MCF 10A (cell line): ENCODE measurements at regions not wholly inside any gene's neighbourhood (a gene's known extent, or its start where the extent isn't known, plus 50 kb on each side); places are given as distances from the start of the nearest gene placed in this dataset.

Source experiments
- BruUV-seq: library from RNA; stranded (reverse); fragments of 400-500 nt; replicated peaks from 2 replicates; lab custom pipeline; 2021; lab: Mats Ljungman, UMichigan
- CTCF ChIA-PET: fragments of 300-600 bp; sonication (Branson Sonifier 250); formaldehyde crosslinking; extraction: SDS; loops from one replicate; lab custom pipeline; 2021; ENCODE audit warnings: antibody characterized with exemption, inconsistent platforms; lab: Yijun Ruan, JAX
- POLR2A ChIA-PET: fragments of 300-600, 350-650 bp; sonication (Branson Sonifier 250); formaldehyde crosslinking; extraction: SDS; loops from one replicate; lab custom pipeline; 2020; ENCODE audit warnings: antibody characterized with exemption, inconsistent platforms; lab: Yijun Ruan, JAX
- DNase-seq: peaks from one replicate; pipeline ENCODE4 v3.0.0-alpha.2; 2018; ENCODE audit not compliant: unreplicated experiment
- H3K27ac Mint-ChIP-seq: one replicate; pipeline ENCODE4 v1.8.0; 2022; ENCODE audit warnings: mild to moderate bottlenecking, low read depth, mixed read lengths; ENCODE audit not compliant: unreplicated experiment
- H3K27me3 Mint-ChIP-seq: one replicate; pipeline ENCODE4 v1.8.0; 2022; ENCODE audit warnings: mixed read lengths; ENCODE audit not compliant: insufficient read depth, unreplicated experiment
- H3K36me3 Mint-ChIP-seq: one replicate; pipeline ENCODE4 v1.8.0; 2022; ENCODE audit warnings: mild to moderate bottlenecking, moderate library complexity, mixed read lengths; ENCODE audit not compliant: insufficient read depth, unreplicated experiment
- H3K4me1 Mint-ChIP-seq: one replicate; pipeline ENCODE4 v1.8.0; 2022; ENCODE audit warnings: mixed read lengths; ENCODE audit not compliant: insufficient read depth, unreplicated experiment
- H3K4me3 Mint-ChIP-seq: one replicate; pipeline ENCODE4 v1.8.0; 2022; ENCODE audit warnings: mild to moderate bottlenecking, moderate library complexity, mixed read lengths; ENCODE audit not compliant: unreplicated experiment
- H3K9me3 Mint-ChIP-seq: one replicate; pipeline ENCODE4 v1.8.0; 2022; ENCODE audit warnings: mixed read lengths; ENCODE audit not compliant: unreplicated experiment
- CTCF ChIP-seq: fragments of 200-600 bp; IDR thresholded peaks from one replicate; pipeline ENCODE4 v1.8.0; 2022; ENCODE audit warnings: antibody characterized with exemption, mild to moderate bottlenecking; ENCODE audit not compliant: unreplicated experiment
- intact Hi-C: fragments of 100-400 bp; cut with micrococcal nuclease; formaldehyde crosslinking; loops from 2 replicates; pipeline ENCODE4 v1.14.1; 2022

- intact Hi-C loops = no loop called here
- no TSS peak for BruUV-seq
Observed at GRCh38 chr14:99024926-99025325, 247.1 kb downstream of the BCL11B start.

GRCh38 chr14:99025418-99025817 is 246.6 kb downstream of the BCL11B start:
- no peak for TF ChIP-seq CTCF
- no peak overlapping the region for H3K27ac Mint-ChIP-seq
- H3K4me3 Mint-ChIP-seq = no peak overlapping the region
- no peaks in the 10 kb centered on the region for H3K9me3 Mint-ChIP-seq
- ChIA-PET POLR2A (no interaction called here), CTCF (interaction anchor here (1.2 kb wide), 1 partner anchor 28 kb away, joined by 3 read pairs; no protein-coding TSS in a partner anchor)
- no peaks in the 10 kb centered on the region for H3K36me3 Mint-ChIP-seq
- DNase-seq = no peak
- intact Hi-C loops = no loop called here
- no TSS peak for BruUV-seq
- peaks cover 6% of the 10 kb centered on the region for H3K4me1 Mint-ChIP-seq
- H3K27me3 Mint-ChIP-seq = no peaks in the 10 kb centered on the region

More at GRCh38 chr14:99024926-99025325, 247.1 kb downstream of the BCL11B start:
- TF ChIP-seq CTCF = no peak
- Mint-ChIP-seq H3K36me3 (no peaks in the 10 kb centered on the region), H3K9me3 (no peaks in the 10 kb centered on the region), H3K4me1 (peaks cover 10% of the 10 kb centered on the region), H3K27ac (no peak overlapping the region), H3K27me3 (no peaks in the 10 kb centered on the region), H3K4me3 (no peak overlapping the region)
- ChIA-PET POLR2A (no interaction called here), CTCF (interaction anchor here (1.2 kb wide), 1 partner anchor 28 kb away, joined by 3 read pairs; no protein-coding TSS in a partner anchor)
- no peak for DNase-seq

- no peak for TF ChIP-seq CTCF
- ChIA-PET CTCF (interaction anchor here (0.7 kb wide), 1 partner anchor 244 kb away, joined by 3 read pairs; no protein-coding TSS in a partner anchor), POLR2A (no interaction called here)
- Mint-ChIP-seq H3K27ac (no peak overlapping the region), H3K4me1 (no peaks in the 10 kb centered on the region), H3K4me3 (no peak overlapping the region), H3K36me3 (no peaks in the 10 kb centered on the region), H3K9me3 (no peaks in the 10 kb centered on the region), H3K27me3 (no peaks in the 10 kb centered on the region)
- intact Hi-C loops = no loop called here
- no TSS peak for BruUV-seq
- DNase-seq = no peak
Observed at GRCh38 chr14:99026471-99026870, 245.5 kb downstream of the BCL11B start.

- DNase-seq = no peak
- Mint-ChIP-seq H3K4me1 (no peaks in the 10 kb centered on the region), H3K9me3 (no peaks in the 10 kb centered on the region), H3K27ac (no peak overlapping the region), H3K36me3 (no peaks in the 10 kb centered on the region), H3K27me3 (no peaks in the 10 kb centered on the region), H3K4me3 (no peak overlapping the region)
- CTCF ChIA-PET = no interaction called here
- no peak for TF ChIP-seq CTCF
- BruUV-seq = no TSS peak
- POLR2A ChIA-PET = interaction anchor here (0.7 kb wide), 1 partner anchor 1005 kb away, joined by 3 read pairs; no protein-coding TSS in a partner anchor
- intact Hi-C loops = no loop called here
Observed at GRCh38 chr14:99028041-99028440, 244.0 kb downstream of the BCL11B start.
